Astrocyte of the cerebellum (primary cell): ENCODE measurements at regions not wholly inside any gene's neighbourhood (a gene's known extent, or its start where the extent isn't known, plus 50 kb on each side); places are given as distances from the start of the nearest gene placed in this dataset.

Experiments
- DNase-seq: peaks from one replicate; pipeline ENCODE4 v3.0.0-alpha.2; 2011; ENCODE audit warnings: low read depth
- H3K4me3 ChIP-seq: 2 replicates; pipeline ENCODE4 v1.5.1; 2011; ENCODE audit warnings: mild to moderate bottlenecking, low read depth, low read length, moderate library complexity
- in situ Hi-C: cut with HindIII; loops from 2 replicates; pipeline ENCODE4 v1.10.0; 2017; ENCODE audit warnings: low sequenced_read_pairs
- TF ChIP-seq, protein P1 (sequence below): IDR thresholded peaks from 2 replicates; pipeline ENCODE4 v1.5.1; 2012; ENCODE audit warnings: low read length, low read depth, moderate library complexity, mild to moderate bottlenecking; ENCODE audit errors: missing control alignments

DNA sequence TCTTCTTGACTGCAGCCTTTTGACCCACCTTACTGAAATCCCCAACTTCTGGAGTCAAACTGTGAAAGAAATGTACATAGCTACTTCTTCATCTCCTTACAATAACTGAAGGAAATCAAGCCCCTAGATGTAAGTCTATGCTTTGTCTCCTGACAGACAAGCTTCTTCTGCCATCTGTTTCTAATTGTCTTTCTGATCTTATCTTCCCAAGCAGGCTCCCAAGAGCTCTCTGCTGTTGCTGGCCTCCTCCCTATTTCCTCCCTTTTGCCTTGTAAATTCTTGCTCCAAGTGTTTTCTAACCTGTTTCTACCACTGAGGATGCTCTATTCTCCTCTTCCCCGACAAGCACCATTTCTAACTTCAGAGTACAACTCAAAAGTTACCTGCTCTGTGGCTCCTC is 77.4 kb upstream of the OSR1 start:
- H3K4me3 ChIP-seq, result no peak overlapping the region
- TF ChIP-seq, protein P1, sequence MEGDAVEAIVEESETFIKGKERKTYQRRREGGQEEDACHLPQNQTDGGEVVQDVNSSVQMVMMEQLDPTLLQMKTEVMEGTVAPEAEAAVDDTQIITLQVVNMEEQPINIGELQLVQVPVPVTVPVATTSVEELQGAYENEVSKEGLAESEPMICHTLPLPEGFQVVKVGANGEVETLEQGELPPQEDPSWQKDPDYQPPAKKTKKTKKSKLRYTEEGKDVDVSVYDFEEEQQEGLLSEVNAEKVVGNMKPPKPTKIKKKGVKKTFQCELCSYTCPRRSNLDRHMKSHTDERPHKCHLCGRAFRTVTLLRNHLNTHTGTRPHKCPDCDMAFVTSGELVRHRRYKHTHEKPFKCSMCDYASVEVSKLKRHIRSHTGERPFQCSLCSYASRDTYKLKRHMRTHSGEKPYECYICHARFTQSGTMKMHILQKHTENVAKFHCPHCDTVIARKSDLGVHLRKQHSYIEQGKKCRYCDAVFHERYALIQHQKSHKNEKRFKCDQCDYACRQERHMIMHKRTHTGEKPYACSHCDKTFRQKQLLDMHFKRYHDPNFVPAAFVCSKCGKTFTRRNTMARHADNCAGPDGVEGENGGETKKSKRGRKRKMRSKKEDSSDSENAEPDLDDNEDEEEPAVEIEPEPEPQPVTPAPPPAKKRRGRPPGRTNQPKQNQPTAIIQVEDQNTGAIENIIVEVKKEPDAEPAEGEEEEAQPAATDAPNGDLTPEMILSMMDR, result no peak
- no peak for DNase-seq
- in situ Hi-C loops, result no loop called here

DNA sequence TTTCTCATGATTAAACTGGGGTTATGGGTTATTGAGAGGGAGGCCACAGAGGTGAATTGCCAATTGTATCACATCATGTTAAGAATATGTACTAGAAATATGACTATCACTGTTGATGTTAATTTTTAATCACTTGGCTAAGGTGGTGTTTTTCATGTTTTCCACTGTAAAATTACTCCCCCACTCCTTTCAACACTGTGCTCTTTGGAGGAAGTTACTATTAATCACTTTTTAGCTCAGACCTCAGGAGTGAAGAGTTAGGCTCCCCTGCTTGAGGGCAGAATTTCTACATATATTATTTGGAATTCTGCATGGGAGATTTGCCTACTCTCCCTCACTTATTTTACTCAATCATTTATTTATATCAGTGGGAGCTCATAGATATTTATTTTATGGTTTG is 76.0 kb upstream of the OSR1 start:
- in situ Hi-C loops, result no loop called here
- no peak overlapping the region for H3K4me3 ChIP-seq
- DNase-seq, result no peak
- TF ChIP-seq, protein P1, result no peak

DNA sequence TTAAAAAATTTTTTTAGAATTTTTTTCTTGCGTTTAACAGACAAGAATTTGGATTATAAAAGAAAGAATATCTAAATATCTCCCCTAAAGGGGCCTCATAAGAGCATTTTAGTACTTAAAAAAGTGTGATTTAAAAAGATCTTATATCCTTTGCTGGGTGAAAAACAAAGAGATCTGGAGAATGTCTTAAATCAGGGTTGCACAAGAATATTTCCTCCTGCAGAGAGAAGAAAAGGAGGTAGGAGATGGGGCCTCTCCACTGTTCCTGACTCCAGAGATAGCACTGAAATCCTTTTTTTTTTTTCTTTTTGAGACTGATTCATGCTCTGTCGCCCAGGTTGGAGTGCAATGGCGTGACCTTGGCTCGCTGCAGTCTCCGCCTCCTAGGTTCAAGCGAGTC is 68.5 kb upstream of the OSR1 start:
- TF ChIP-seq, protein P1, result no peak
- in situ Hi-C loops, result no loop called here

DNA sequence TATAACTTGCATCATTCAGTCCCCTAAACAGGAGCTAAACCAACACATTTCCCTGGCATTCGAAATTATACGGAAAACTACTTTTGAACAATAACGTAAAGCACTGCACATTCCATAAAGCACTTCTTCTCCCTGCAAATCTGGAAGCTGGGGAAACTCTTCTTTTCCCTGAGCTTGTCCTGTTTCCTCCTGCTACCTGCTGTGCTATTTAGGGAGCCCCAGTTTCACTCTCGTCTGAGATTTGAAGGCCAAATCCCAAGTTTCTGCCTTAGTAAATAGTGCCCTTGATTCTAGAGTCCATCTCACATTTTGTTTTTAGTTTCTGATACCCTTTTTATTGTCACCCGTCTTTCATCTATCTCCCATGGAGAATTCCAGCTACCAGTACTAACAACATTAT is 67.7 kb upstream of the OSR1 start:
- in situ Hi-C loops, result no loop called here
- TF ChIP-seq, protein P1, result no peak
- no peak for DNase-seq
- H3K4me3 ChIP-seq, result no peak overlapping the region

More for the DNA sequence above, 68.5 kb upstream of the OSR1 start:
- DNase-seq, result no peak
- H3K4me3 ChIP-seq, result no peak overlapping the region

DNA sequence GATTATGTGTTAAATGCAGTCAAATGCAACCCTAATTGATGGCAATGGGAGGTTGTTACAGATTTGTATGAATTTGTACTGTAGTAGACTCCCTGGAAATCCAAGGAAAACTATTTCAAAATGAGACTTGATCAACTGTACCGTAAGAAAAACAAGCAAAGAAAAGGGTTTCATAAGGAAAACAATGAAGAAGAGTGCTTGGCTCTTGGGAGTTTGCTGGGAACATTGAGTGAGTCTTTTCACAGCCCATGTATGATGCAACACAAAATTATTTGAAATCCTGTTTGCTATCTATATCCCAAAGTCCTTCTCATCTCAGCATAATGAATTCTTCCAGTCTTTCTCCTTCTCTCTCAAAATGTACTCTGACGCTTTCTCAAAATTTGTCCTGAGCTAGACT is 67.0 kb upstream of the OSR1 start:
- no peak for DNase-seq
- TF ChIP-seq, protein P1, result no peak
- in situ Hi-C loops, result no loop called here
- no peak overlapping the region for H3K4me3 ChIP-seq

DNA sequence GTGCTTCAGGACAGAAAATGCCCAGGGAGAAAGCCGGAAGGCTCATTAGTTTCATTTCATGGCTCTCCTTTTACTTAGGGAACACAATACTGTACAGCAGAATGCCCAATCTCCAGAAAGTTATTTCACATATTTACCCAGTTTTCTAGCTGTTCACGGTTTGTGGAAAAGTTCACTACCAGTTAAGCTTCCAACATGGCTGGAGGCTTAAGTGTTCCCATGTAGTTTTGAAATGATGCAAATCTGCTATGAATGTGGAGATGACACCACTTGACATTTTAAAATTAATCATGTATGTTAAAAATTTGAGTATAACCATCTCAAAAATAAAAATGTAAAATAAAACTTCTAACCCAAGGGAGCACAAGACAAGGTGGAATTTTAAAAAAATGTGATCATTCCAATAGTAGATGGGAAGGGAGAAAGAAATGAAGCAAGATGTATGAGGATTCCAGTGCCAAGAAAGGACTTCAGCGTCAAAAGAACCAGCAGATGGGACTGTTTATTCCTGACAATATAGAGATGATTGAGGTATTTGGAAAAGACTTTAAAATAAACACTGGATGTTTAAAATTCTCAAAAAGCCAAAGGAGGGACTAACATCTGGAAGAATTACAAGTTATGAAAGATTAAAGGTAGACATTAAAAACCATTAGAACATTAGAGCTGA is 60.9 kb upstream of the OSR1 start:
- in situ Hi-C loops, result no loop called here
- DNase-seq, result no peak
- TF ChIP-seq, protein P1, result no peak
- no peak overlapping the region for H3K4me3 ChIP-seq
